Kidney (tissue), 13 donors: ENCODE measurements at regions not wholly inside any gene's neighbourhood (a gene's known extent, or its start where the extent isn't known, plus 50 kb on each side); places are given as distances from the start of the nearest gene placed in this dataset.

Source experiments
- DNase-seq, 5 donors: peaks; one replicate each; pipeline ENCODE4 v3.0.0-alpha.2; 2013 to 2020
- FAIRE-seq: peaks from 2 replicates; lab custom pipeline; 2012; peaks lifted over from hg19 to GRCh38; lab: Jason Lieb, UNC
- H3K27ac ChIP-seq, 2 donors: one replicate each; pipeline ENCODE4 v1.7.0; 2013; ENCODE audit warnings: low read depth in 2 of 2, low read length in 2 of 2, inconsistent platforms in 1 of 2
- H3K27me3 ChIP-seq: one replicate; pipeline ENCODE4 v1.7.1; 2013; ENCODE audit warnings: low read length, inconsistent platforms; ENCODE audit not compliant: control insufficient read depth, insufficient read depth
- H3K36me3 ChIP-seq, 3 donors: one replicate each; pipeline versions ENCODE4 v1.7.0 to v1.7.1; 2013; ENCODE audit warnings: low read length in 3 of 3, control low read depth in 1 of 3, inconsistent platforms in 1 of 3; ENCODE audit not compliant: insufficient read depth in 3 of 3, control insufficient read depth in 2 of 3
- H3K4me1 ChIP-seq, 3 donors: one replicate each; pipeline versions ENCODE4 v1.7.0 to v1.7.1; 2013; ENCODE audit warnings: low read length in 3 of 3, inconsistent platforms in 1 of 3, low read depth in 1 of 3; ENCODE audit not compliant: control insufficient read depth in 2 of 3, insufficient read depth in 2 of 3
- H3K4me3 ChIP-seq, 3 donors: one replicate each; pipeline versions ENCODE4 v1.7.0 to v1.8.1; 2013; ENCODE audit warnings: low read length in 3 of 3, control low read depth in 1 of 3, inconsistent platforms in 1 of 3
- H3K9ac ChIP-seq, 3 donors: one replicate each; pipeline versions ENCODE4 v1.7.0 to v1.7.1; 2013; ENCODE audit warnings: low read length in 3 of 3, control low read depth in 1 of 3, inconsistent platforms in 1 of 3
- H3K9me3 ChIP-seq, 3 donors: one replicate each; pipeline versions ENCODE4 v1.7.0 to v1.7.1; 2013; ENCODE audit warnings: low read length in 3 of 3, control low read depth in 1 of 3, inconsistent platforms in 1 of 3; ENCODE audit not compliant: control insufficient read depth in 2 of 3, insufficient read depth in 1 of 3
- CTCF ChIP-seq: IDR thresholded peaks from 3 replicates; pipeline ENCODE4 v1.5.1; 2012; ENCODE audit warnings: mild to moderate bottlenecking, moderate library complexity, borderline replicate concordance; ENCODE audit not compliant: insufficient read depth; ENCODE audit errors: extremely low read depth
- intact Hi-C: fragments of 100-400 bp; cut with DNase I; formaldehyde crosslinking; loops from one replicate; pipeline ENCODE4 v1.11.1; 2022
- donor health status: control.
- donor health status: control.
- donor health status: control.
- donor health status: control.
- donor health status: control.
- donor health status: DM: yes; HTN: yes; CAD: no.
- donor health status: Normal renal cell carcinoma (clear cell type).

- Histone ChIP-seq H3K27me3 (no peaks in the 10 kb centered on the region), H3K9ac (no peak overlapping the region), H3K36me3 (no peaks in the 10 kb centered on the region), H3K27ac (no peak overlapping the region), H3K4me3 (no peak overlapping the region), H3K4me1 (peaks cover 0 to 3% (median 0%) of the 10 kb centered on the region in 3 donors), H3K9me3 (no peaks in the 10 kb centered on the region)
- peak in 1 of 5 donors; percentile 75 for DNase-seq
- FAIRE-seq = no peak
- no peak for TF ChIP-seq CTCF
- intact Hi-C loops = no loop called here
Measured at GRCh38 chr11:130623670-130624668, 175.5 kb downstream of the ADAMTS15 start.

GRCh38 chr11:130624971-130625544 lies 176.6 kb downstream of the ADAMTS15 start:
- DNase-seq (peak in 1 of 5 donors; percentile 63), FAIRE-seq (no peak)
- Histone ChIP-seq H3K27ac (no peak overlapping the region), H3K36me3 (no peaks in the 10 kb centered on the region), H3K9ac (no peak overlapping the region), H3K9me3 (no peaks in the 10 kb centered on the region), H3K4me1 (peaks cover 0 to 3% (median 0%) of the 10 kb centered on the region in 3 donors), H3K4me3 (no peak overlapping the region), H3K27me3 (no peaks in the 10 kb centered on the region)
- intact Hi-C loops = no loop called here
- TF ChIP-seq CTCF = no peak

DNA sequence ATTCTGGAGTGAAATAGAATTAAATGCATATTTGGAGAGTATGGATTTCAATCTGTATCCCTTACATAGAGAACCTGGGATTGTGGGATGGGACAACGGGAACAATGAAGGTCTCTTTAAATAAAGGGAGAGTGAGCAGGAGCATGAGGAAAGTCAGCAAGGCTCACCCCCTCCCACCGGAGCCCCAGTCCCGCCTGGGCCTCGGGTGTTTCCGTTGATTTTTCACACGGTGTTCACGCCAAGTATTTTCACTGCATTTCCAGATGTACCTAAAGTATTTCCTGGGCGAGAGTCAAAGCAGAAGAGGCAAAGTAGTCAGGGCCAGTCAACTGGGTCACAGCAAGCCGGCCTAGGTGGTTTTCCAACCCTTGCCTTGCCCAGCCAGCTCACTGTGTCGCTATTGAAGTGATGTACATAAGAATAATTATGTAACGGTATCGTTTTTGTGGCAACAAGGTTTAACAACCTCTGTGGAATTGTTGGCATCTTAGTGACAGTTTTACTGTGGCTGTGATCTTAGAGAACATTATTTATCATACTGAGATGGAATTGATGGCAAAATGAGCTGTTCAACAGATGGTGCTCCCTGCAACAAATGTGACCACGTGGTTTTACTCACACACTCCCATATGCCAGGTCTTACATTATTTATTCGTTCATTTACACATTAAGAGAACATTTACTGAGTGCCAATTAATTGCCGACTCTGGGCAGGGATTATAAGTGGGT lies 177.3 kb downstream of the ADAMTS15 start:
- DNase-seq (peak in 1 of 5 donors; percentile 14), FAIRE-seq (no peak)
- Histone ChIP-seq H3K4me3 (no peak overlapping the region), H3K36me3 (no peaks in the 10 kb centered on the region), H3K27ac (no peak overlapping the region), H3K9ac (no peak overlapping the region), H3K4me1 (peaks cover 0 to 3% (median 0%) of the 10 kb centered on the region in 3 donors), H3K9me3 (no peaks in the 10 kb centered on the region), H3K27me3 (no peaks in the 10 kb centered on the region)
- intact Hi-C loops = no loop called here
- no peak for TF ChIP-seq CTCF
